Pons (tissue), 1 donor: ENCODE measurements at regions not wholly inside any gene's neighbourhood (a gene's known extent, or its start where the extent isn't known, plus 50 kb on each side); places are given as distances from the start of the nearest gene placed in this dataset.

Source experiments
- DNase-seq: peaks from one replicate; pipeline ENCODE4 v3.0.0-alpha.2; 2016; ENCODE audit warnings: low spot score

- DNase-seq = no peak
Measured at GRCh38 chr4:27184508-27185155, 324.0 kb downstream of the STIM2 start.

DNA sequence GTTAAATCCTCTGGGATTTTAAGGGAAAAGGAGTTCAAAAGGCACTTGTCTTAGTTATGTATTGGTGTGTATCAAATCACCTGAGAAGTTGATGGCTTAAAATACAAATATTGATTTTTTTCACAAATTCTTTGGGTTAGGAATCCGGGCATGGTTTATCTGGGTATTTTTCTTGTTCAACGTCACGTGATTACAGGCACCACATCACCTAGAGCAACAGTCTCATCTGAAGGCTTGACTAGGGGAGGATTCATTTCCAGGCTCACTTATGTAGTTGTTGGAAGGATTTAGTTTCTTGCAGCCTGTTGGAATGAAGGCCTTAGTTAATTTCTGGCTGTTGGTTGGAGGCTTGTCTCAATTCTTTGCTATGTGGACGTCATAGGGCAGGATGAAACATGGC, 326.1 kb downstream of the STIM2 start:
- no peak for DNase-seq

DNA sequence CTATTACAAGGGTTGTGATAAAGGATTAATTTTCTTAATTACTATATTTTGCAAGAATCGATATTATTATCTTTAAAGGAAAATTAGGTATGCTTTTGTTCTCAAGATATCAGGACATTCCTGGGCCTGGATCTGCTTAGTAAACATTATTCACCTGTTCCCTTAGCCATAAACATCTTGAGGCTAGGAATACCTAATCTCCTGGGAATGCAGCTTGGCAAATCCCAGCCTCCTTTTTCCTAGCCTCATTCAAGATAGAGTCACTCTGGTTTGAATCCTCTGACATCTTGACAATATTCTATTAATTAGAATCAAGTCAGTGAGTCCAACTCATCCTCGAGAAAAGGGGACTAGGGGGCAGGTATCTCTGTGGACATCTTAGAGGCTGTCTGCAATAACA, 327.1 kb downstream of the STIM2 start:
- DNase-seq = no peak

GRCh38 chr4:27189683-27190082, 329.0 kb downstream of the STIM2 start:
- no peak for DNase-seq

GRCh38 chr4:27191592-27191991, 331.0 kb downstream of the STIM2 start:
- no peak for DNase-seq

GRCh38 chr4:27194599-27195176, 334.0 kb downstream of the STIM2 start:
- no peak for DNase-seq

DNA sequence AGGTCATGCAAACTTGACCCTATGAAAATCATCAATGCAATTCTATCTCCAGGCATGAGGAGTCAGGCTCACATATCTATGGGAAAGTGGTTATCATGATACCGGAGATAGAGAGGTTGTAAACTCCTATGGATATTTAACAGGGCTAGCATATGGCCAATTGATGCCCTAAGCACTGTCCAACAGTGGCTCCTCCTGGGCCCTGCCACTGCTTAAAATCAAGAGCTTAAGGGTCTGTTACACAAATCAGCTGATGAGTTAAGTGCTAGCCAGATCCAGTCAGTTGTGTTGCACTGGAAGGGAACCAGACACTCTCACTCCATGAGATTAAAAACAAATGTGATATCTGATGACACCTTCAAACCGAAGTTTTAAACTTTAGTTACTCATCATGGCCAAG, 337.6 kb downstream of the STIM2 start:
- no peak for DNase-seq

DNA sequence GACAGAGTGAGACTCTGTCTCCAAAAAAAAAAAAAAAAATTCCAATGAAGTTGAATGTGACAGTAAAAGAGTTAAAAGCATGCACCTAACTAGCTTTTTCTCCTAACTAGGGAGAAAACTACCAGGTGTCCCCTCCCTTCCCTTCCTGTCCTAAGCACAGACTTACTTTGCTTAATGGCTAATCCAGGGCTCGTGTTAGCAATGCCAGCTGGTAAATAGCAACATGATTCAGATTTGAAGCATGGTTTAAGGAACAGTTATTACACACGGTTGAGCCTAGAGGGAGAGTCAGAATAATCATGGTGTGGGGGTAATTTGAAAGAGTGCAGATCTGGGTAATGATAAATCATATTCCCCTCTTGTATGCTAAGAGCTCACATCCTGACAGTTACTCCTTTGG, 338.3 kb downstream of the STIM2 start:
- DNase-seq = no peak

- no peak for DNase-seq
Measured at GRCh38 chr4:27206009-27206408, 345.4 kb downstream of the STIM2 start.

GRCh38 chr4:27210956-27211355, 350.3 kb downstream of the STIM2 start:
- no peak for DNase-seq

- no peak for DNase-seq
Measured at GRCh38 chr4:27214010-27214409, 353.4 kb downstream of the STIM2 start.

DNA sequence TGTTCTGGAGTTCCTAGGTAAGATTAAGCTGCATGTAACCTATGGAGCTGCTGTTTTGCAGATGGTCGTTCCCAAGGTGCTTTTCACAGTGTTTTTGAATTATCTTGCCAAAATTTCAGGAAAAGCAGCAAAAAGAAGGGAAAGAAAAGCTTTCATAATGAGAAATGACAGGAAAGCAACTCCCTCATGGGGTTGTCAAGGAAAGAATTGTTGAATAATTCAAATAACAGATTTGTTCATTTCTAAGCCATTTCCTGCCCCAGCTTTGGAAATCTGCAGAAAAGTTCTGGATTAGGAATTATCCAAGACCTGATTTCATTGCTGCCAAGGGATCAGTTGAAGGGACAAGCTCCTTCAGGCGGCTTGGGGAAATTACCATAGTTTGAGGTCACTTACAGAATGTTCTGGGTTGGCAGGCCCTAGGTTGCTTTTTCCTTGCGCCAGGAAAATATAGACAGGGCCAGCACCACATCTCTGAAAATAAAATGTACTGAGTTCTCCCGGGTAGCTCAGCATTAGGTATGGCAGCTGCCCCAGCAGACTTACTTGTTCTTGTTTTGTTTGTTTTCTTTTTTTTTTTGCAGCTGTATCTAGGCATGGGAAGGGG, 354.7 kb downstream of the STIM2 start:
- no peak for DNase-seq

DNA sequence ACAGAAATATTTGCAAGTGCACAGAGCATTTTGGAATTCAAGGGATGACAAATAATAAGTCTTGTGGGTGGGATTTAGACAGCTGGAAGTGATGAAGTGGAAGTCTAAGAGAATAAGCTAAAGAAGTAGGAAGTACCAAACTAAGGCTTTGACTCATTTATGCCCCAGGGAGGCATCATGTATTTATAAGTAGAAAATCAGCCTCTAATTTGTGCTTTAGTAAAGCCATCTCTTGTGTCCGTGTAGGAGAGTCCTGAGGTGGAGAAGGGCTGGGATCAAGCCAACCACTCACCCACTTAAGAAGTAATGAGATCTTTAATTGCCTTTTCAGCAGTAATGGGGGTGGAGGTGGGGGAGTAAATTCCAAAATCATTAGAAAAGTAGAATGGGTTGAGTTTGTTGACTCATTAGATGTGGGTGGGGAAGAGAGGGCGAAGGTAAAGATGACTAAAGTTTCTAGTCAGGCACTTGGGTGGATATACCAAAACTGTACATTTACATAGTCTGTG, 356.7 kb downstream of the STIM2 start:
- no peak for DNase-seq

DNA sequence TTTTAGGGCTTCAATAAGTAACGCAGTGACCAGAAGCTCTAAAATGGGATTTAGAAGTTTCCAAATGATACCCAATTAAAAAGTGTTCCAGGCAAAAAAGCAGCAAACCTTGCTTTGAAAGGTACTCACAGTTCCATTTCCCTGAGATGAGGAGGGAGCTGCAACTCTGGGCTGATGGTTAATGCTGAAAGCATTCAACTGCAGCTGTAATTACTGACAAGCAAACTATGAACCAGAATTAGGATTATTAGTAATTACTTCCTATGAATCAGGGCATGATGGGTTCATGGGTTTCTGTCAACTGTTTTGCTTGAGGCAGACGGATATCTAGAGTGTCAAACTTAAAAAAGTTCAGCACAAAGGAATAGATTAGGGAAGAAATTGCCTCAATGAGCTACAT, 357.4 kb downstream of the STIM2 start:
- DNase-seq = no peak

DNA sequence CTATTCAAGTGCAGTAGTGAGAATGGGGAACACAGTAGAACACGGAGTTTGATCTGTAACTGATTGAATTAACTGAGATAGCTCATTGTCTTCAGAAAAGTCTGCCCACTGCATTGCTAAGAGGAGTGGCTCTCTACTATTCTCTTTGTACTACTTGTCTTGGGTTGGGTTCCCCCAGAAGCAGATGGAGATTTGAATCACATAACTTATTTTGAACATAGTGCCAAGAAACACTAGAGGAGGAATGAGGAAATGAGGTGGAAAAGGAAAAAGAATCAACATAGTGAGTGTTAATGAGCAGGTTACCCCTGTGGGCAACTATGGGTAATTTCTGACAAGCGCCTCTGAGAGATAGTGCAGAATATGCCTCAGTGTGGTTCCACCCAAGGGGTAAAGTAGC, 362.7 kb downstream of the STIM2 start:
- DNase-seq = no peak

DNA sequence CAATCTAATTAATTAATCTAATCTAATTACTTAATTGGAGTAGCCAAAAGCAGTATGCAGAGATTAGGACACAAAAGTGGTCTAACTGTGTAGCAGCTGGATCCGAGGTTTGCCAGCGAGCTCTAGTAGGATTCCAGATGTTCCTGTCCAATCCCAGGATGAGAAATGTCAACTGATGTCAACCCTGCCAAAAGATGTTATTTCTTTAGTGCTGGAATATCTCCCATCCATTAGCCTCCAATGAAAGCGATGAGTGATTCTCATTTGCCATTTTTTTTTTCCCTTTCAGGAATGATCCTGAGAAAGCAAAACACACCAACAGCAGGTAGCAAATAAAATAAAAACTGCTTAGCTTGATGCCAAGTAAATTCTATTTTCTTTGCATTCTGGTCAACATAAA, 372.9 kb downstream of the STIM2 start:
- DNase-seq = no peak

GRCh38 chr4:27234306-27234899, 373.8 kb downstream of the STIM2 start:
- DNase-seq = no peak

- DNase-seq = no peak
Measured at GRCh38 chr4:27239641-27240040, 379.0 kb downstream of the STIM2 start.

- no peak for DNase-seq
Measured at GRCh38 chr4:27242217-27242616, 381.6 kb downstream of the STIM2 start.

DNA sequence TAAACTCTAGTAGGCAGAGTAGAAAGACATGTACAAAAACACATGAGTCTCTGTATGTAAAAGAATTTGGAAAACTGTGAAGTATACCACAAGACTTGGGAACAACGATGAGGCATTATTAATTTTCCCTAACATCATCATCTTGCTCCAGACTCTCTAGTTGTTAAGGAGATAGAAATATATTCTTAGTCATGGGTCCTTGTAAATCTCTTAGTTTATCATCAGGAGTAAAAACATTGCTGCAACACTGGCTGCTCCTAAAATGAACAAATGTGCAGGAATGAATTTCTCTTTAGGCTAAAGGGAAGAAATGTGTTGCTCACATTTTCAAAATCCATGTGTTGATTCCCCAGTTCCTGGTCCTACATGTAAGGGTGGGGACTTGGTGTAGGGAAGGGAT, 384.6 kb downstream of the STIM2 start:
- no peak for DNase-seq

- no peak for DNase-seq
Measured at GRCh38 chr4:27248829-27249228, 388.2 kb downstream of the STIM2 start.

DNA sequence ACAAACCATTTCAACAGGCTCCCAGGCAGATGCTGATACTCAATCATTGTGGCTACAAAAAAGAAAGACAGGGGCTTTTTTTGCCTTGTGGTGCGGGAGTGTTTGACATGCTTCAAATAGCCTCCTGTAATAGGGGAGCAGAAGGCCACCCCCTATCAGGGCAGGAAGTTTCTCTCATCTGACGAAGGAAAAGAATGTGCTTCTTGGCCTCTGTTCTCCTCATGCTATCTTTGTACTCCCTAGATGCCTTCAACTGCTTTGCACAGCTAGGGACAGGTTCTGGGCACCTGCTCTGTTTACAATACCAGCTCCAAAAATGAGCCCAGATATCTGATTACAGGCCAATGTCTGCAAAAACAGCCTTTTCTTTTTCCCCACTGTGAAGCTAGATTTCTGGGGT, 391.1 kb downstream of the STIM2 start:
- peak; percentile 7 for DNase-seq

- DNase-seq = no peak
Measured at GRCh38 chr4:27267339-27267969, 406.8 kb downstream of the STIM2 start.
